ENCODE measurements at regions not wholly inside any gene's neighbourhood (a gene's known extent, or its start where the extent isn't known, plus 50 kb on each side); places are given as distances from the start of the nearest gene placed in this dataset.
"Not testable (repeated sequence)": the region's sequence is repeated elsewhere in the genome, so short reads cannot be mapped to it uniquely, and the experiment has no call there.

GRCh38 chr7:65489260-65489767 lies 115.7 kb downstream of the ZNF92 start:
- intact Hi-C loops (cut with DNase I), result no loop called here
- Histone ChIP-seq H3K36me3 (no peaks in the 10 kb centered on the region), H3K4me3 (no peak overlapping the region), H3K4me1 (no peaks in the 10 kb centered on the region), H3K27ac (no peak overlapping the region), H3K9ac (ENCODE audit: low read depth in 2 of 2, low read length in 2 of 2) (no peak overlapping the region), H3K27me3 (no peaks in the 10 kb centered on the region), H3K9me3 (no peaks in the 10 kb centered on the region)
- no peak for DNase-seq
- TF ChIP-seq CTCF (IDR thresholded peaks at IDR 0.05), result no peak

DNA sequence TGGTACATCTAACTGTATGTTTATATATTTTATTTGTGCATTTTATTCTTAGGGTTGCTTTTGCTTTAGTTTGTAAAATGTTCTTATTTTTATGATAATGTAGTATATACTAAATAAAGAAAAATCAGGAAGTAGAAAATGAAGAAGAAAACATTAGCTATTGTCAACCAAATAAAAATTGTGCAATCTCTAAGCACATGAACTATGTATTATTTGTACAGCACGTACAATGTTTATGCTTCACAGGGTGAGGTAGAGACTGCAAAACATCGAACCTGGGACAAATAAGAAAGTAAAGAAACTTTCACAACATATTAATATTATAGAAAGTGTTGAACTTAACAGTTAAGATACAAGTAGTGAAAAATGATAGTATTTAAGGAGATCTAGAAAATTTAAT lies 123.0 kb downstream of the ZNF92 start:
- DNase-seq; intact Hi-C loops (cut with DNase I); H3K27me3 ChIP-seq; H3K9ac ChIP-seq (ENCODE audit: low read depth in 2 of 2, low read length in 2 of 2); H3K27ac ChIP-seq; H3K4me1 ChIP-seq; H3K4me3 ChIP-seq; H3K9me3 ChIP-seq; H3K36me3 ChIP-seq: not testable (repeated sequence)

GRCh38 chr7:65503434-65504152 lies 129.9 kb downstream of the ZNF92 start:
- Histone ChIP-seq H3K27me3 (no peaks in the 10 kb centered on the region), H3K9me3 (no peaks in the 10 kb centered on the region), H3K9ac (ENCODE audit: low read depth in 2 of 2, low read length in 2 of 2) (no peak overlapping the region), H3K4me3 (no peak overlapping the region), H3K4me1 (no peaks in the 10 kb centered on the region), H3K36me3 (no peaks in the 10 kb centered on the region), H3K27ac (no peak overlapping the region)
- intact Hi-C loops (cut with DNase I), result no loop called here
- no peak for DNase-seq
- no peak for TF ChIP-seq CTCF (IDR thresholded peaks at IDR 0.05)

DNA sequence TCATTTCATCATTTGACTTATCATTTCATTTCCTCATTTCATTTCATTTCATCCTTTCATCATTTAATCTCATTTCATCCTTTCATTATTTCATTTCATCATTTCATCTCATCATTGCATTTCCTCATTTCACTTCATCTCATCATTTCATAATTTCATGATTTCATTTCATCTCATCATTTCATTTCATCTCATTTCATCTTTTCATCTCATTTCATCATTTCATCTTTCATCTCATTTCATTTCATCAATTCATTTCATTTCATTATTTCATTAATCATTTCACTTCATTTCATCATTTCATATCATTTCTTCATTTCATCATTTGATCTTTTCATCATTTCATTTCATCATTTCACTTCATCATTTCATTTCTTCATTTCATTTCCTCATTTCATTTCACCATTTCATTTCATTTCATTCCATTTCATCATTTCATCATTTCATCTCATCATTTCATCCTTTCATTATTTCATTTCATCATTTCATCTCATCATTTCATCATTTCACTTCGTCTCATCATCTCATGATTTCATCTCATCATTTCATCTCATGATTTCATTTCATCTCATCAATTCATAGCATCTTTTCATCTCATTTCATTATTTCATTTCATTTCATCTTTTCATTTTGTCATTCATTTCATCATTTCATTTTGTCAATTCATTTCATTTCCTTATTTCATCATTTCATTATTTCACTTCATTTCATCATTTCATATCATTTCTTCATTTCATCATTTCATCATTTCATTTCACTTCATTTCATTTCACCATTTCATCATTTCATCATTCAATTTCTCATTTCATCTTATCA lies 131.1 kb downstream of the ZNF92 start:
- H3K36me3 ChIP-seq; DNase-seq; intact Hi-C loops (cut with DNase I); H3K9ac ChIP-seq (ENCODE audit: low read depth in 2 of 2, low read length in 2 of 2); H3K4me3 ChIP-seq; H3K27ac ChIP-seq; H3K4me1 ChIP-seq; H3K9me3 ChIP-seq; H3K27me3 ChIP-seq: not testable (repeated sequence)

DNA sequence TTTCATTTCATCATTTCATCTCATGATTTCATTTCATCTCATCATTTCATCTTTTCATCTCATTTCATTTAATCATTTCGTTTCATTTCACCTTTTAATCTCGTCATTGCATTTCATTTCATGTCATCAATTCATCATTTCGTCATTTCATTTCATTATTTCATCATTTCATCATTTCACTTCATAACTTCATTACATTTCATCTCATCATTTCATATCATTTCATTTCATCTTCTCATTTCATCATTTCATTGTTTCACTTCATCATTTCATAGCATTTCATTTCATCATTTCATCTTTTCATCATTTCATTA lies 131.6 kb downstream of the ZNF92 start:
- H3K27ac ChIP-seq; H3K4me3 ChIP-seq; H3K4me1 ChIP-seq; DNase-seq; H3K9me3 ChIP-seq; intact Hi-C loops (cut with DNase I); H3K36me3 ChIP-seq; H3K27me3 ChIP-seq; H3K9ac ChIP-seq (ENCODE audit: low read depth in 2 of 2, low read length in 2 of 2): not testable (repeated sequence)

- H3K4me1 ChIP-seq; H3K9me3 ChIP-seq; H3K4me3 ChIP-seq; DNase-seq; intact Hi-C loops (cut with DNase I); H3K36me3 ChIP-seq; H3K27ac ChIP-seq; H3K27me3 ChIP-seq; H3K9ac ChIP-seq (ENCODE audit: low read depth in 2 of 2, low read length in 2 of 2): not testable (repeated sequence)
Observed at GRCh38 chr7:65508581-65509367, 135.1 kb downstream of the ZNF92 start.

DNA sequence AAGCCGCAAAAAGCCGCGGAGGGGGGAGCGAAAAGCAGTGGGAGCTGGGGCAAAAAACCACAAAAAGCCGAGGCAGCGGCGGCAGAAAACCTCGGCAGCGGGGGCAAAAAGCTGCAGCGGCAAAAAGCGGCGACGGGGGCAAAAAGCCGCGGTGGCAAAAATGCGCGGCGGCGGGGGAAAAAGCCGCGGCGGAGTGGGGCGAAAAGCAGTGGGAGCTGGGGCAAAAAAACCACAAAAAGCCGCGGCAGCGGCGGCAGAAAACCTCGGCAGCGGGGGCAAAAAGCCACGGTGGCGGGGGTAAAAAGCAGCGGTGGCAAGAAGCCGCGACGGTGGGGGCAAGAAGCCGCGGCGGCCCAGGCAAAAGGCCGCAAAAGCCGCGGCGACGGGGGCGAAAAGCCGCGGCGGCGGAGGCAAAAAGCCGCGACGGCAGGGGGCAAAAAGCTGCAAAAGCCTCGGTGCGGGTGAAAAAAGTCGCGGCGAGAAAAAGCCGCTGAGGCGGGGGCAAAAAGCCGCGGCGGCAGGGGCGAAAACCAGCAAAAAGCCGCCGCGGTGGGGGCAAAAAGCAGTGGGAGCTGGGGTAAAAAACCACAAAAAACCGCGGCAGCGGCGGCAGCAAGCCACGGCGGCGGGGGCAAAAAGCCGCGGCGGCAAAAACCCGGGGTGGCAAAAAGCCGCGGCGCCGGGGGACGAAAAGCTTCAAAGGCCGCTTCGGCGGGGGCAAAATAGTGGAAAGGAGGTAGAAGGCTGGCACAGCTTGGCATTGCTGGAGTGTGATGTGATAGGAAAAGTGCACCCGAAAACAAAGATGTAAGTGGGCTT lies 135.9 kb downstream of the ZNF92 start:
- Histone ChIP-seq H3K4me1 (no peaks in the 10 kb centered on the region), H3K9me3 (no peaks in the 10 kb centered on the region), H3K4me3 (no peak overlapping the region), H3K27ac (no peak overlapping the region), H3K36me3 (no peaks in the 10 kb centered on the region), H3K27me3 (peaks cover 1% of the 10 kb centered on the region), H3K9ac (ENCODE audit: low read depth in 2 of 2, low read length in 2 of 2) (no peak overlapping the region)
- DNase-seq, result no peak
- intact Hi-C loops (cut with DNase I), result no loop called here
- no peak for TF ChIP-seq CTCF (IDR thresholded peaks at IDR 0.05)

DNA sequence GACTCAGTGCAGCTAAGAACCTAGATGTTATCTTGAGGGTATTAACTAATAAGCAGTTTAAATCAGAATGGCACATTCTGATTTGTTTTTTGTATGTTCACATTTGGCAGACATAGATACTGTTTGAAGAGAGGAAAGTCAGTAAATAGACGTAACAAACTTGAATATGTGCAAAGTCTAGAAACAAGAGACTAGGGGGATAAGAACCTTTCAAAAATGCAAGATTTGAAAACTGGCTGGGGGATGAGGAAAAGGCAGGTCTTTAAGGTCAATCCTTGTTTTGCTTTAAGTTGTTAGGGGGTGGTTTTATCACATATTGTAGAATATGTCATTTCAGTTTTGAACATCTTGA lies 136.5 kb downstream of the ZNF92 start:
- H3K27ac ChIP-seq; H3K4me1 ChIP-seq; DNase-seq; H3K27me3 ChIP-seq; H3K4me3 ChIP-seq; H3K9ac ChIP-seq (ENCODE audit: low read depth in 2 of 2, low read length in 2 of 2); H3K9me3 ChIP-seq; intact Hi-C loops (cut with DNase I); H3K36me3 ChIP-seq: not testable (repeated sequence)

- H3K4me1 ChIP-seq; DNase-seq; H3K4me3 ChIP-seq; H3K36me3 ChIP-seq; H3K27me3 ChIP-seq; H3K9me3 ChIP-seq; H3K27ac ChIP-seq; H3K9ac ChIP-seq (ENCODE audit: low read depth in 2 of 2, low read length in 2 of 2); intact Hi-C loops (cut with DNase I): not testable (repeated sequence)
Observed at GRCh38 chr7:65519751-65520150, 146.1 kb downstream of the ZNF92 start.

All from colonic mucosa (tissue), 4 donors.